HG03432 (cell line): ENCODE measurements at regions not wholly inside any gene's neighbourhood (a gene's known extent, or its start where the extent isn't known, plus 50 kb on each side); places are given as distances from the start of the nearest gene placed in this dataset.

Experiments
- ATAC-seq: cut with Tn5 transposase; IDR thresholded peaks from one replicate; pipeline ENCODE4 v1.9.1; 2021; ENCODE audit warnings: mild to moderate bottlenecking, moderate library complexity; ENCODE audit not compliant: unreplicated experiment

DNA sequence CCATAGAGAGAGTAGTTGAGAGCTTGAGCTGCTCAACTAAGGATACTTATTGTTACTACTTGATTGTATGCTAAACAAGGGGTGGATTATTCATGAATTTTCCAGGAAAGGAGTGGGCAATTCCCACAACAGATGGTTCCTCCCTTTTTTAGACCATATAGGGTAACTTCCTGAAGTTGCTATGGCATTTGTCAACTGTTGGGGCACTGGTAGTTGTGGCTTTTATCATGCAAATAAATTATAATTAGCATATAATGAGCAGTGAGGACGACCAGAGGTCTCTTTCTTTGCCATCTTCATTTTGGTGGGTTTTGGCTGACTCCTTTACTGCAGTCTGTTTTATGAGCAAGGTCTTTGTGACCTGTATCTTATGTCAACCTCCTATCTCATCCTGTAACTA, 1403.5 kb upstream of the PABPC4L start:
- ATAC-seq, result no peak

DNA sequence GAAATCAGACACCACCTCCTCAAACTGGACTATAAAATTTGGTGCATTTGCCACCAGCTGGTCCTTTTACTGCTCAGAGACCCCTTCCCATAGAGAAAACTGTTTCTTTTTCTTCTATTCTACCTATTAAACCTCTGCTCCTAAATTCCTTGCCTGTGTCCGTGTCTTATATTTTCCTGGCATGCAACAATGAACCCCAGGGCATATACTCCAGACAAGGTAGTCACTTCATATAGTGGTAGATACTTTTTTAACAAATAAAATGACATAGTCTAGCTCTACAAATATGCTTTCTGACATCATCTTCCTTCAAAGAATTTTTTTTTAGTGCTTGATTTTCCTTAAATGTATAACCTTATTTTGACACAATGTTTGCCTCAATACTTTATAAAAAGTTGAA, 1402.9 kb upstream of the PABPC4L start:
- ATAC-seq, result no peak

DNA sequence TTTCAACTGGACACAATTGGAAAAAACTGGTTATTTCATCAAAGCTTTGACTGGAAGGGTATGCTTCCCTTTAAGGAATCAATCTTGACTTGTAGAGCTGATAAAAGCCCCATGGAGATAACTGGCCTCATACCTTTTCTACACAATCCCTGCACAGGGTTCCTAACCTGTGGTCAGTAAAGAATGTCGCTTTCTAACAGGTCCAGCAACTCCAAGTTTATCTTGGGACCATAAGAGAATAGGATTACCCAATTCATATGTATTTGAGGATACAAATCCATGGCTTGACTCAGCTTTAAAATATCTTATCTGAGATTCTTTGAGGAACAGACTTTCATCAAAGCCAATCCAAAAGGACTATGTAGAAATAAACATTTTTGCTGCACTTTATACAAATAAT, 1399.8 kb upstream of the PABPC4L start:
- no peak for ATAC-seq

DNA sequence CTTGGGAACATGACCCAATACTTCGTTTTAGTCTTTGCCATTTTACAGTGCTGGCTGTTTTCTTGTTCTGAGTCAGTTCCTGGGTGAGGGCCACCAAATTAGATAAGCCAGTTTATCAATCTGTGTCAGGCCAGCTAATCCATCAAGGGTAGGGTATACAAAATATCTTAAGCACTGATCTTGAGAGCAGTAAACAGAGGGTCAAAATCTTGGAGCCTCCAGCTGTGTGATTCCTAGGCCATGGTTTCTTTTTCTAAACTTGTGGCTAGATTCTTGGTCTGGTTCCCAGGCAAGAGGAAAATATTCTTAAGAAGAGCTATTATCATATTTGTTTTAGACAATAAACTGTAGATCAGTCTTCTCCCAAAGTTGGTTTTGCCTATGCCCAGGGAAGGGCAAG, 1396.6 kb upstream of the PABPC4L start:
- ATAC-seq, result no peak

- ATAC-seq, result no peak
Observed at GRCh38 chr4:135594521-135594920, 1392.9 kb upstream of the PABPC4L start.

DNA sequence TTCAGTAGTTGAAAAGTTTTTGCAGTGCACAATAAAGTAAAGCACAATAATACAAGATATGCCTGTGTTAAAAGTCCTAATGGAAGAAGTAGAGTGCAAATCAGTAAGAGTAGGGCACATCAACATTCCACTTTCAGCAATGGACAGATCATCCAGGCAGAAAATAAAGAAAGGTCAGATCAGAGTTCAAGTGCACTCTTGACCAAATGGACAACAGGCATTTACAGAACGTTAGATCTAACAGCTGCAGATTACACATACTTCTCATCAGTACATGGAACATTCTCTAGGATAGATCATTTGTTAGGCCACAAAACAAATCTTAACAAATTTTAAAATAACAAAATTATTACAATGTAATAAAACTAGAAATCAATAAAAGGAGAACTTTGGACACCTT, 1373.5 kb upstream of the PABPC4L start:
- no peak for ATAC-seq

DNA sequence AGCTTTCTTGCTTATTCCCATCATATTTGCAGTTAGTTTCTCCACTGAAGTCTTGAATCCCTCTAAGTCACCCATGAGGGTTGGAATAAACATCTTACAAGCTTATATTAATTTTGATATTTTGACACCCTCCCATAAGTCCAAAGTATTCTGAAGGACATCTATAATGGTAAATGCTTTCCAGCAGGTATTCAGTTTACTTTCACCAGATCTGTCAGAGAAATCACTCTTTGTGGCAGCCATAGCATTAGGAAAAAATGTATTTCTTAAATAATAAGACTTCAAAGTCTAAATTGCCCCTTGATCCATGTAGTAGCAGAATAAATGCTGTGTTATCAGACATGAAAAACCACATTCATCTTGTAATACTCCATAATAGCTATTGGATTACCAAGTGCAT, 1371.7 kb upstream of the PABPC4L start:
- ATAC-seq, result no peak

DNA sequence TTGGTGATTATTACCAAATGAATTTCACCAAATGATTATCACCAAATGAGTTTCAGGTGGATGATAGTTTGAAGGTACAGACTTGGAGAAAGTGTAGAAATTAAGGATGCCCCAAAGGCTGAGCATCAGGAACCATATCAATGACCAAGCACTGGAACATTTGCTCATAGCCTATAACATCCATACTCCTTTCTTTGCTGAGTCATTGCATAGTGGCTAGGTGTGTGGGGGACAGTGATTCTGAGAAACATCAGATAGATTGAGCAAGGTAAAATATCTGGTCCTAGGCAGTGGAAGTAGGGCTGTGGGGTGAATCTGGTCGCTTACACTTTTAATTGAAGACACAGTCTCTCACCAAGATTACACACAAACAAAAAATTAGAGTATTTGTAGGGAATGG, 1362.5 kb upstream of the PABPC4L start:
- ATAC-seq, result no peak

DNA sequence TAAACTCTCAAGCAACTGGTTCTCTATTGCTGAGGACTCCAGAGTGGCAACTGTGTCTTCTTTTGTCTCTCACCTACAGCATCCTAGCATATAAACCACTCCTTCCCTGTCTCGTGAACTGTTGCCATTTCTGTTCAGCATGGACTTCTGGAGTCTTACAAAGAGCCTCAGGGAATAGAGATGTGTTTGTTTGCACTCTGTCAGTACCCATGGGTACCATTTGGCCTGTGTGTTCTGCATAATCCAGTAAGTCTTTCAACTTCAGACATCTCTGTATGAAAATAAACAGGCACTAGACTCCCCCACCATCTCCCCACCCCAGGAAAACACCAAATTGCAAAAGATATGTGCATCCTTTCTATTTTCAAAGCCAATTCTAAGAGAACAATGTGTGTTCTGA, 1351.6 kb upstream of the PABPC4L start:
- ATAC-seq, result no peak

DNA sequence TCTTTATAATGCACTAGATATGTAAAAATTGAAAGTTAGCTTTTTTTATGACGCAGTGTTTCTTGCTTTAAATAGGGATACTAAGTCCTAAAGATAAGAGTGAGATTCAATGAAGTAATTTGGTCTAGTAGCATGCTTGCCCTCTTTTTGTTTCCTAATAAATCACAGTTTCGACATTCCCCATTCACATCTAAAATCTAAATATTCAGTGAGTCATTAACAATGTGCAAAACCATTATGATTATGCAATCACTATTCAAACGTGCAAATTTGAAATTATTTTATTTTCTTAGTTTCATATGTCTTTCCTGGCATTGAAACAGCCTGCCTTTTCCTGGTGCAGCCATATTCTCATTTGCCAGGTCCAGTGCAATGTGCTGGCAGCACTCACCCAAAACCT, 1350.5 kb upstream of the PABPC4L start:
- no peak for ATAC-seq

- no peak for ATAC-seq
Observed at GRCh38 chr4:135548711-135549110, 1347.1 kb upstream of the PABPC4L start.

DNA sequence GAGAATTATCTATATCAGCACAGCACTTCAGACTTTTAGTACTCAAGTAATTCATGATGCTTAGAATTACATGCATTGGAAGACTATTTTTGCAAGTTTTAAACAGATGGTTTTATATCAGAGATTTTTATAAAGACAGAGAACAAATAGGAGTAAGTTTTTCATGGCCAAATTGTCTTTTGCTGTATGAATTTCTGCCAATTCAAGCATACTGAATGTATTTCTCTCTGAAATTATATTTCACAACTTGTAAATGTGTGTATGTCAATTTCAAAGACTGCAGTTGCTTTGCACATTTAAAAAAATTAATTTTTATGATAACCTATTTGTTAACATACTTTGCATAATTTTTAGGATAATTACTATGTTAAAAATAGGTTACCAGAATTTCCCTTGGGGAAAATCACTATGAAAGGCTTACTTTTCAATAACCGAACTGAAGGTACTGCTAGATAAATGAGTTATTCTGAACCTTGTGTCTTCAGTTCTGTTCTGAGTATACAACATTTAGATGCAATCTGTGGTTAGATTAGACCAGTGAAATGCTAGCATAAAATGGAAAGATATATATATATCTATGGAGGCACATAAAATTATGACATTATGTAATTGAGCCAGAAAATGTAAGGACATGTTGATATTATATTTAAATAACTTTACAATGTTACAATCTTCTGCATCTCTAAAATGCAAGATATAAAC, 1344.2 kb upstream of the PABPC4L start:
- ATAC-seq, result no peak

GRCh38 chr4:135538698-135539097, 1337.1 kb upstream of the PABPC4L start:
- ATAC-seq, result no peak

- no peak for ATAC-seq
Observed at GRCh38 chr4:135533053-135533452, 1331.5 kb upstream of the PABPC4L start.

GRCh38 chr4:135532132-135532531, 1330.5 kb upstream of the PABPC4L start:
- ATAC-seq, result no peak

DNA sequence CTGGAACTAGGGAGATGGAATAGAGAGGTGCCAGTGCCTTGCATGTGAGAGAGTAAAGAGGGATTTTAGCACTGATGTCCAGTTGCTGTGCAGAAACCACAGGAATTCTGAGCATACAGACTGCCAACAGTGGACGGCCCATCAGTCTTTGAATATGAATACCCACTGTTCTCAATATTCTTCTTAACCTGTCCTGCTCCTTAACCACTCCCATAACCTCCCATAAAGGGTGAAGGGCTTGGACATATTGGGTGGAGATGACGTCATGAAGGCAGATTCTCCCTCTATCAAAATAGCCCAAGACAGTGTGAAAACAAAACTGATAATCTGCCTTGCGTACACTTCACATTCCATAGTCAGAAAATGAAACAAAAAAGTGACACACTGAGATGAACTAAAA, 1313.7 kb upstream of the PABPC4L start:
- ATAC-seq, result no peak

DNA sequence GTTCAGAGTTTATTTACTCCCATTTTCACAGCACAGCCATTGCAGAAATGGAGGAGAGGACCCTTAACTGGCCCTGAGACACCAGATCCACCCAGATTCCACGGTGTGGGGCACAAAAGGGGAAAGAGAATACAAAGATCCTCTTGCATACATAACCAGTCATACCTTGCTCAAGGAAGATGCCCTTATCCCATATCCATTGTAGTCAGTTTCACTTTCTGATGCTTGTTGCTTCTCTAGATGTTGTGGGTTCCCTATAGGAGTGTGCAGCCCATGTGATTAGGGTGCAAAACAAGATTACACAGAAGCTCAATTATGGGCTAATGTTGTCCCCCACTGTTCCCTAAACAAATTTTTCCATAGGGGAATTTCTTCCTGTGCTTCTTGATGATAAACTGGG, 1309.0 kb upstream of the PABPC4L start:
- ATAC-seq, result no peak

GRCh38 chr4:135508006-135508714, 1306.6 kb upstream of the PABPC4L start:
- no peak for ATAC-seq

DNA sequence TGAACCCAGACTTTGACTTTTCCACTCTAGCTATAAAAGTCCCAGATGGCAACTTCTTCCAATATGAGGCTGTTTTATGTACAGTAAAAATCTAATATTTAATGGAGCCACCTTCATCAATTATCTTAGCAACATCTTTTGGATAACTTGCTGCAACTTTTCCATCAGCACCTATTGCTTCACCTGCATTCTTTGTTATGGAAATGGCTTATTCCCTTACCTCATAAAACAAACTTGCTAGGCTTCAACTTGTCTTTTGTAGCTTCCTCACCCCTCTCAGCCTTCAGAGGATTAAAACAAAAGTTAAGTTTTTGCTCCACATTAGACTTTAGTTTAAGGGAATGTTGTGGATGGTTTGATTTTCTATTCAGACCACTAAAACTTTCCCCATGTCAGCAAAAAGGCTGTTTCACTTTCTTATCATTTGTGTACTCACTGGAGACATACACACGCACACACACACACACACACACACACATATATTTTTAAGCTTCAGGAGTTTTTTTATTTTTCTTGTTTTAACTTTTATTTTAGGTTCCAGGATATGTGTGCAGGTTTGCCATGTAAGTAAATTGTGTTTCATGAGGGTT, 1296.1 kb upstream of the PABPC4L start:
- ATAC-seq, result no peak

- ATAC-seq, result no peak
Observed at GRCh38 chr4:135492439-135492838, 1290.8 kb upstream of the PABPC4L start.

- ATAC-seq, result no peak
Observed at GRCh38 chr4:135485371-135485770, 1283.8 kb upstream of the PABPC4L start.

DNA sequence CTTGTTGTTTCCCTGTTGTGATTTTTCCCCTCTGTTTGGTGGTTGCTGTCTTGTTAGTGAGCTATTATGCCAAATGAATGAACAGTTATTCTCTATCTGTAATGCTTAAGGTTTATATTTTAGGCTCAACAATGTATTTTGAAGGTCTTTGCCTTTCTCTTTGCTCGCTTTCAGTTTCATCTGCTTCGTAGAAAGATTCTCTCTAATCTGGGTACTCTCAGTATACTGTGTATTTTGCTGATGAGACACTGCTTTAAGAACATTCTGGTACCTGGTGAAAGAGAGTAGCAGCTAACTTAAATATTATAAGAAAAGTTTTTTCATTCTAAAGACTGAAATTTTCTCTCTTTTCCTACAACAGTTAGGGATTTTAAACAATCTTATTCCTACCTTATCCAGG, 1274.7 kb upstream of the PABPC4L start:
- no peak for ATAC-seq
